ENCODE measurements at regions not wholly inside any gene's neighbourhood (a gene's known extent, or its start where the extent isn't known, plus 50 kb on each side); places are given as distances from the start of the nearest gene placed in this dataset.

DNA sequence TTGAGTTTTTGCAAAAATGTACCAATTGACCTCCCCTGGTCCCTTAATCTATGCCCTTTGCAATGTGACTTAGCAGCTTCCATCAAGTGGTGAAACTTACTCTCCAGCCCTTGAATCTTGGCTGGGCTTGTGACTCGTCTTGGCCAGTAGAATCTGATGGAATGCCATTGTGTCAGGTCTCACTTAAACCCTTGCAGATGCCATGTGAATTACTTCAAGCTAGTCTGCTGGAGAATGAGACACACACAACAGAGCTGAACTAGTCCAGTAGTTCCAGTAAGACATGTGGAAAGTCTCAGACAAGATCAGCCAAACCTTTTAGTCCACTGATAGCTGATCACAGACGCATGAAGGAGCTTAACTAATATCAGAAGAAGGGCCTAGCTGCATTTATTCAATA is 567.8 kb upstream of the CPEB2 start:
- no peak overlapping the region for H3K4me3 Mint-ChIP-seq
- TF ChIP-seq, protein P1, sequence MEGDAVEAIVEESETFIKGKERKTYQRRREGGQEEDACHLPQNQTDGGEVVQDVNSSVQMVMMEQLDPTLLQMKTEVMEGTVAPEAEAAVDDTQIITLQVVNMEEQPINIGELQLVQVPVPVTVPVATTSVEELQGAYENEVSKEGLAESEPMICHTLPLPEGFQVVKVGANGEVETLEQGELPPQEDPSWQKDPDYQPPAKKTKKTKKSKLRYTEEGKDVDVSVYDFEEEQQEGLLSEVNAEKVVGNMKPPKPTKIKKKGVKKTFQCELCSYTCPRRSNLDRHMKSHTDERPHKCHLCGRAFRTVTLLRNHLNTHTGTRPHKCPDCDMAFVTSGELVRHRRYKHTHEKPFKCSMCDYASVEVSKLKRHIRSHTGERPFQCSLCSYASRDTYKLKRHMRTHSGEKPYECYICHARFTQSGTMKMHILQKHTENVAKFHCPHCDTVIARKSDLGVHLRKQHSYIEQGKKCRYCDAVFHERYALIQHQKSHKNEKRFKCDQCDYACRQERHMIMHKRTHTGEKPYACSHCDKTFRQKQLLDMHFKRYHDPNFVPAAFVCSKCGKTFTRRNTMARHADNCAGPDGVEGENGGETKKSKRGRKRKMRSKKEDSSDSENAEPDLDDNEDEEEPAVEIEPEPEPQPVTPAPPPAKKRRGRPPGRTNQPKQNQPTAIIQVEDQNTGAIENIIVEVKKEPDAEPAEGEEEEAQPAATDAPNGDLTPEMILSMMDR (IDR thresholded peaks at IDR 0.05) = no peak
- peaks cover 19% of the 10 kb centered on the region for H3K4me1 Mint-ChIP-seq
- DNase-seq (no peak), ATAC-seq (ENCODE audit: low read depth) (no peak)
- ChIA-PET CTCF (no interaction called here), POLR2A (no interaction called here)
- no peak overlapping the region for H3K27ac Mint-ChIP-seq
- H3K36me3 Mint-ChIP-seq (ENCODE audit: low read depth) = no peaks in the 10 kb centered on the region
- no peaks in the 10 kb centered on the region for H3K27me3 Mint-ChIP-seq
- H3K9me3 Mint-ChIP-seq = no peaks in the 10 kb centered on the region
- intact Hi-C loops (cut with micrococcal nuclease) = loop anchor here (5.0 kb wide), 1 partner anchor 292 kb away; no protein-coding TSS in a partner anchor

DNA sequence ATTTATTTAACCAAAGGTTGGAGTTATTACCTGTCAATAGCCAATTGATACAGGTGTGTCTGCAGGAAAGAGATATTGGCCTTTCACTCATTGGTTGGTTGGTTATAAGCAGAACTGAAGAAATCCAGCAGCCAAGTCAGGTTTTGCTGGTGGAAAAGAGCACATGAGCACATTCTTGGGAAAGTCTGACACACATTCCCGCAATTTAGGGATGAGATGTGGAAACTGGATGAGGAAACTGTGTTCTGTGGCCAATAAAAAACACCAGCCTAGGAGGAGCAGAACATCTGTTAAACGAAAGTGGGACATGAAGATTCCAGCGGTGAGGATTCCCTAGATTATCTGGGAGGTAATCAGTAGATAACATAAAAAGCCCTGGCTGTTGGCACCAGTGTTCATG is 567.4 kb upstream of the CPEB2 start:
- no peak overlapping the region for H3K27ac Mint-ChIP-seq
- TF ChIP-seq, protein P1 (IDR thresholded peaks at IDR 0.05) = no peak
- H3K9me3 Mint-ChIP-seq = no peaks in the 10 kb centered on the region
- H3K4me3 Mint-ChIP-seq = no peak overlapping the region
- no peaks in the 10 kb centered on the region for H3K27me3 Mint-ChIP-seq
- DNase-seq = no peak
- intact Hi-C loops (cut with micrococcal nuclease) = loop anchor here (5.0 kb wide), 1 partner anchor 293 kb away; no protein-coding TSS in a partner anchor
- H3K36me3 Mint-ChIP-seq (ENCODE audit: low read depth) = no peaks in the 10 kb centered on the region
- ATAC-seq (ENCODE audit: low read depth) = no peak
- ChIA-PET CTCF (no interaction called here), POLR2A (no interaction called here)
- peaks cover 15% of the 10 kb centered on the region for H3K4me1 Mint-ChIP-seq

DNA sequence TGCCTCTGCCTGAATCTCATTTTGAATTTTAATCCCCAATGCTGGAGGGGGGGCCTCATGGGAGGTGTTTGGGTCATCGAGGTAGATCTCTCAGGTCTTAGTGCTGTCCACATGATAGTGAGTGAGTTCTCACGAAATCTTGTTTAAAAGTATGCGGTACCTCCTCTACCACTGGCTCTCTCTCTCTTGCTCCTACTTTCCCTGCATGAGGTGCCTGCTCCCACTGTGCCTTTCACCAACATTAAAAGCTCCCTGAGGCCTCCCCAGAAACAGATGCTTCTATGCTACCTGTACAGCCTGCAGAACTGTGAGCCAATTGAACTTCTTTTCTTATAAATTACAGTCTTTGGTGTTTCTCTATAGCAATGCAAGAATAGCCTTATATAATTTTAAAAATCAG is 560.7 kb upstream of the CPEB2 start:
- TF ChIP-seq, protein P1 (IDR thresholded peaks at IDR 0.05) = no peak
- ChIA-PET CTCF (no interaction called here), POLR2A (no interaction called here)
- intact Hi-C loops (cut with micrococcal nuclease) = no loop called here
- H3K36me3 Mint-ChIP-seq (ENCODE audit: low read depth) = no peaks in the 10 kb centered on the region
- H3K4me3 Mint-ChIP-seq = no peak overlapping the region
- DNase-seq (no peak), ATAC-seq (ENCODE audit: low read depth) (no peak)
- peaks cover 3% of the 10 kb centered on the region for H3K4me1 Mint-ChIP-seq
- no peaks in the 10 kb centered on the region for H3K9me3 Mint-ChIP-seq
- no peaks in the 10 kb centered on the region for H3K27me3 Mint-ChIP-seq
- no peak overlapping the region for H3K27ac Mint-ChIP-seq

DNA sequence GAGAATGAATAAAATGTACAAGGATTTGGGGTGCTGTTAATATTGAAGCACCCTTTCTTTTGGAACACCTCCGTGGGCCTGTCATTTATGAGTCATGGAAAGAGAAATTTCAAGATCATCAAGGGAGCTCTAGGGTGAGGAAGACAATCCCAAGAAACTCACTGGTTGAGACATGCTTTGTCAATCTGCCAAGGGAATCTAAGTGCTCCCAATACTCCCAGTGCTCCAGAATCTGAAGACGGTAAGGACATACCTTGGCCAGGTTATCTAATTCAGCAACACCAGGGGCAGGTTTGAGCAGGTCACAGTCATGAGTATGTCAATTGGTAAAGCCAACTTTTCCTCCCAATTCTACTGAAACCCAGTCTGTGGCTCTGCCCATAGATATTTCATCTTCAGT is 556.4 kb upstream of the CPEB2 start:
- ChIA-PET CTCF (no interaction called here), POLR2A (no interaction called here)
- Mint-ChIP-seq H3K4me1 (peaks cover 3% of the 10 kb centered on the region), H3K27me3 (no peaks in the 10 kb centered on the region), H3K36me3 (ENCODE audit: low read depth) (no peaks in the 10 kb centered on the region), H3K27ac (no peak overlapping the region), H3K9me3 (no peaks in the 10 kb centered on the region), H3K4me3 (no peak overlapping the region)
- no peak for ATAC-seq (ENCODE audit: low read depth)
- intact Hi-C loops (cut with micrococcal nuclease) = no loop called here
- no peak for DNase-seq
- TF ChIP-seq, protein P1 (IDR thresholded peaks at IDR 0.05) = no peak

DNA sequence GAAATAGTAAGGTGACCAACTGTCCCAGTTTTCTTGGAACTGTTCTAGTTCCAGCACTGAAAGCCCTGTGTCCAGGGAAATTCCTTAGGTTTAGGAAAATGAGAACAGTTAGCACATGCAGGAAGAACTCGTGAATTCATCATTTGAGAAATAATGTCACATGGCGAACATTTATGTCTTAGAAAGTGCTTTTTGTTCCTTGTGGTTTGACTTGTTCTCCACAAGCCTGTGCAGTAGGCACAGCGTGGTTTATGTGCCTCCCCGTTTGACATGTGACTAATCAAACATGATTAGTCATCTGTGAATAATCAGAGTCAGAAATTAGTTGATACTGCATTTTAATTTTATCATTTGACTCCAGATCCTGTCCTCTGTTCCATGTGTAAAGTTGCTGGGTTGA is 556.0 kb upstream of the CPEB2 start:
- TF ChIP-seq, protein P1 (IDR thresholded peaks at IDR 0.05) = no peak
- intact Hi-C loops (cut with micrococcal nuclease) = no loop called here
- CTCF ChIA-PET = no interaction called here
- ATAC-seq (ENCODE audit: low read depth) (no peak), DNase-seq (no peak)
- no peaks in the 10 kb centered on the region for H3K36me3 Mint-ChIP-seq (ENCODE audit: low read depth)
- no peaks in the 10 kb centered on the region for H3K27me3 Mint-ChIP-seq
- POLR2A ChIA-PET = no interaction called here
- no peak overlapping the region for H3K4me3 Mint-ChIP-seq
- peaks cover 3% of the 10 kb centered on the region for H3K4me1 Mint-ChIP-seq
- no peaks in the 10 kb centered on the region for H3K9me3 Mint-ChIP-seq
- H3K27ac Mint-ChIP-seq = no peak overlapping the region

Data from activated B cell treated with CpG ODN at 0.5 μM for 24 hours (primary cell).